ENCODE measurements at regions not wholly inside any gene's neighbourhood (a gene's known extent, or its start where the extent isn't known, plus 50 kb on each side); places are given as distances from the start of the nearest gene placed in this dataset.
A peak's percentile ranks its signal among the peaks of the same experiment; 100 is the strongest.

DNA sequence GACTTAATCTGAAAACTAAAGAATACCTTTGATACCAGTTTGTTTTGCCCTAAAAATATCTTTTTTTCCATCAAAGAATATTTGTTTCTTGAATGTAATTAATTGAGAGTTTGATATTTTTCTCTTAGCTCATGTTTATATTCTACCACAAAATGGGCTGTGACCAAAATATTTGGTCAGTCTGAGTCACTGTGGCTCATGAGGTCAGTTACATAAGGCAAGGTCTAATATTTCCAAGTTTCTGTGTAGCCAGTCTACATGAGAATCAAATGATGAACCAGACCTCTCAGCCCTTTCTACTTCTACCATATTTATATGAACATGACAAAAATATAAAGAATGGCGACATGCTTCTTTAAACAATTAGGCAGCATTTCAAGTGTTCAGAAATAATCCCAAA, 83.0 kb upstream of the IVNS1ABP start (continued):
- TF ChIP-seq, protein P1, sequence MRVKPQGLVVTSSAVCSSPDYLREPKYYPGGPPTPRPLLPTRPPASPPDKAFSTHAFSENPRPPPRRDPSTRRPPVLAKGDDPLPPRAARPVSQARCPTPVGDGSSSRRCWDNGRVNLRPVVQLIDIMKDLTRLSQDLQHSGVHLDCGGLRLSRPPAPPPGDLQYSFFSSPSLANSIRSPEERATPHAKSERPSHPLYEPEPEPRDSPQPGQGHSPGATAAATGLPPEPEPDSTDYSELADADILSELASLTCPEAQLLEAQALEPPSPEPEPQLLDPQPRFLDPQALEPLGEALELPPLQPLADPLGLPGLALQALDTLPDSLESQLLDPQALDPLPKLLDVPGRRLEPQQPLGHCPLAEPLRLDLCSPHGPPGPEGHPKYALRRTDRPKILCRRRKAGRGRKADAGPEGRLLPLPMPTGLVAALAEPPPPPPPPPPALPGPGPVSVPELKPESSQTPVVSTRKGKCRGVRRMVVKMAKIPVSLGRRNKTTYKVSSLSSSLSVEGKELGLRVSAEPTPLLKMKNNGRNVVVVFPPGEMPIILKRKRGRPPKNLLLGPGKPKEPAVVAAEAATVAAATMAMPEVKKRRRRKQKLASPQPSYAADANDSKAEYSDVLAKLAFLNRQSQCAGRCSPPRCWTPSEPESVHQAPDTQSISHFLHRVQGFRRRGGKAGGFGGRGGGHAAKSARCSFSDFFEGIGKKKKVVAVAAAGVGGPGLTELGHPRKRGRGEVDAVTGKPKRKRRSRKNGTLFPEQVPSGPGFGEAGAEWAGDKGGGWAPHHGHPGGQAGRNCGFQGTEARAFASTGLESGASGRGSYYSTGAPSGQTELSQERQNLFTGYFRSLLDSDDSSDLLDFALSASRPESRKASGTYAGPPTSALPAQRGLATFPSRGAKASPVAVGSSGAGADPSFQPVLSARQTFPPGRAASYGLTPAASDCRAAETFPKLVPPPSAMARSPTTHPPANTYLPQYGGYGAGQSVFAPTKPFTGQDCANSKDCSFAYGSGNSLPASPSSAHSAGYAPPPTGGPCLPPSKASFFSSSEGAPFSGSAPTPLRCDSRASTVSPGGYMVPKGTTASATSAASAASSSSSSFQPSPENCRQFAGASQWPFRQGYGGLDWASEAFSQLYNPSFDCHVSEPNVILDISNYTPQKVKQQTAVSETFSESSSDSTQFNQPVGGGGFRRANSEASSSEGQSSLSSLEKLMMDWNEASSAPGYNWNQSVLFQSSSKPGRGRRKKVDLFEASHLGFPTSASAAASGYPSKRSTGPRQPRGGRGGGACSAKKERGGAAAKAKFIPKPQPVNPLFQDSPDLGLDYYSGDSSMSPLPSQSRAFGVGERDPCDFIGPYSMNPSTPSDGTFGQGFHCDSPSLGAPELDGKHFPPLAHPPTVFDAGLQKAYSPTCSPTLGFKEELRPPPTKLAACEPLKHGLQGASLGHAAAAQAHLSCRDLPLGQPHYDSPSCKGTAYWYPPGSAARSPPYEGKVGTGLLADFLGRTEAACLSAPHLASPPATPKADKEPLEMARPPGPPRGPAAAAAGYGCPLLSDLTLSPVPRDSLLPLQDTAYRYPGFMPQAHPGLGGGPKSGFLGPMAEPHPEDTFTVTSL (CRISPR knock-in tag; IDR thresholded peaks at IDR 0.05; ENCODE audit: borderline replicate concordance), result peak; percentile 30; the same call in 1 of the 2 replicates
- no peak for TF ChIP-seq ARID2 (CRISPR knock-in tag; IDR thresholded peaks at IDR 0.05; ENCODE audit: borderline replicate concordance)
- peak; percentile 25; the same call in 1 of the 2 replicates for TF ChIP-seq FOXA3 (CRISPR knock-in tag; IDR thresholded peaks at IDR 0.05)
- TF ChIP-seq FOSL1 (CRISPR knock-in tag; IDR thresholded peaks at IDR 0.05; ENCODE audit: borderline replicate concordance), result 0 out of 2 replicates have a peak, but pooled peaks have one; percentile 21
- no peak for TF ChIP-seq LCORL (IDR thresholded peaks at IDR 0.05)
- TF ChIP-seq LCORL (CRISPR knock-in tag; IDR thresholded peaks at IDR 0.05), result 0 out of 2 replicates have a peak, but pooled peaks have one; percentile 44

DNA sequence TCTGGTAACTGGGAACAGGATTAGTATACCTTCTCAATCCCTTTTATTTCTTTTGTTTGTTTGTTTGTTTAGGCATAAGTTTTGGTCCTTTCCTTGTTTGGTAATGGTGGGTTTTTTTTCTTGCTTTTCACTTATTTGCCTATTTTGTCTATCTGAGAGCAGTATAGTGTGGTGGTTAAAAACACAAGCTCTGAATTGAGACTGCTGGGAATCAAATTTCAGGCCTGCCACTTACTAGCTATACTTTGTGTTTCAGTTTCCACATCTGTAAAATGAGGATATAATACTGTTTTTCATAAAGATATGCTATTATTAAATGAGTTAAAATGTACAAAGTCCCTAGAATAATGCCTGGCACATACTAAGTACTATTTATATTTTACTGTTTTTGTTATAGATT, 81.6 kb upstream of the IVNS1ABP start:
- Histone ChIP-seq H3K4me3 (replicated peaks in 1 of 3; ENCODE audit: insufficient read depth in 1 of 3, low read depth in 2 of 3, low read length in 3 of 3) (no peak overlapping the region), H3K9me3 (ENCODE audit: low read length) (no peaks in the 10 kb centered on the region), H3K79me2 (ENCODE audit: insufficient read depth, low read length) (no peaks in the 10 kb centered on the region), H2AFZ (ENCODE audit: low read length) (no peak overlapping the region), H3K4me1 (ENCODE audit: insufficient read depth, low read length) (peaks cover 20% of the 10 kb centered on the region; the same call in 1 of the 2 replicates), H3K27ac (ENCODE audit: extremely low read length, insufficient read depth, low read length) (no peak overlapping the region), H3K27me3 (ENCODE audit: control insufficient read depth in 1 of 2, insufficient read depth in 2 of 2, low read length in 2 of 2) (peaks cover 1 to 13% of the 10 kb centered on the region in 2 experiments; a peak in 3 of 5 replicates), H4K20me1 (ENCODE audit: insufficient read depth, low read length) (no peaks in the 10 kb centered on the region), H3K9ac (ENCODE audit: insufficient read depth, low read depth, low read length) (no peak overlapping the region), H3K36me3 (replicated peaks in 1 of 2; ENCODE audit: control insufficient read depth in 1 of 2, insufficient read depth in 2 of 2, low read length in 2 of 2) (no peaks in the 10 kb centered on the region), H3K4me2 (ENCODE audit: low read depth, low read length) (no peak overlapping the region)
- ChIA-PET POLR2A (no interaction called here), CTCF (ENCODE audit: low intra/inter-chr PET ratio, low total read pairs) (no interaction called here)
- no peak for ATAC-seq
- BruUV-seq (replicated peaks), result no TSS peak
- in situ Hi-C loops (cut with HindIII; ENCODE audit: extremely low pct_ligation_motif_present, low pct_unique_long_range_greater_than_20kb) (no loop called here), intact Hi-C loops (cut with micrococcal nuclease; ENCODE audit: unreplicated experiment) (no loop called here)
- no peak for DNase-seq (ENCODE audit: low spot score)
- FAIRE-seq, result no peak
- TF ChIP-seq ZBTB26 (CRISPR knock-in tag; IDR thresholded peaks at IDR 0.05; ENCODE audit: borderline replicate concordance), result no peak
- TF ChIP-seq ZNF687 (CRISPR knock-in tag; IDR thresholded peaks at IDR 0.05), result no peak
- no peak for TF ChIP-seq PBX2 (CRISPR knock-in tag; IDR thresholded peaks at IDR 0.05)
- TF ChIP-seq, protein P2, sequence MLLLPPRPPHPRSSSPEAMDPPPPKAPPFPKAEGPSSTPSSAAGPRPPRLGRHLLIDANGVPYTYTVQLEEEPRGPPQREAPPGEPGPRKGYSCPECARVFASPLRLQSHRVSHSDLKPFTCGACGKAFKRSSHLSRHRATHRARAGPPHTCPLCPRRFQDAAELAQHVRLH (CRISPR knock-in tag; IDR thresholded peaks at IDR 0.05; ENCODE audit: borderline replicate concordance, low read depth), result no peak
- TF ChIP-seq ATAD3A (CRISPR knock-in tag; IDR thresholded peaks at IDR 0.05), result no peak
